GM12873 (cell line): ENCODE measurements at regions not wholly inside any gene's neighbourhood (a gene's known extent, or its start where the extent isn't known, plus 50 kb on each side); places are given as distances from the start of the nearest gene placed in this dataset.
A peak's percentile ranks its signal among the peaks of the same experiment; 100 is the strongest.

Experiments used
- CTCF ChIP-seq: IDR thresholded peaks from 2 replicates; pipeline ENCODE4 v1.5.1; 2012; ENCODE audit warnings: low read depth, mild to moderate bottlenecking, moderate library complexity, low read length, control low read depth; ENCODE audit not compliant: insufficient read depth; ENCODE audit errors: missing control alignments

- TF ChIP-seq CTCF: no peak
These were observed 62.0 kb upstream of the SORCS3 start for GRCh38 chr10:104579136-104579535.

- TF ChIP-seq CTCF: no peak
These were observed 60.8 kb upstream of the SORCS3 start for GRCh38 chr10:104580321-104580720.

GRCh38 chr10:104580774-104581675 lies 60.1 kb upstream of the SORCS3 start:
- TF ChIP-seq CTCF: peak; percentile 87

- TF ChIP-seq CTCF: no peak
These were observed 59.0 kb upstream of the SORCS3 start for GRCh38 chr10:104581884-104582601.

GRCh38 chr10:104582602-104582951 lies 58.5 kb upstream of the SORCS3 start:
- TF ChIP-seq CTCF: no peak

GRCh38 chr10:104582966-104583365 lies 58.1 kb upstream of the SORCS3 start:
- TF ChIP-seq CTCF: no peak

GRCh38 chr10:104584541-104584940 lies 56.5 kb upstream of the SORCS3 start:
- no peak for TF ChIP-seq CTCF
